GM23338 (cell line): ENCODE measurements at regions not wholly inside any gene's neighbourhood (a gene's known extent, or its start where the extent isn't known, plus 50 kb on each side); places are given as distances from the start of the nearest gene placed in this dataset.

Experiments
- CREB1 ChIP-seq: fragments of 250-450 bp; sonication (Bioruptor Pico); IDR thresholded peaks from 2 replicates; pipeline ENCODE4 v1.5.0; 2020; ENCODE audit warnings: low read depth, mild to moderate bottlenecking, moderate library complexity
- CTCF ChIP-seq, 2 experiments: fragments of 200-600 bp in 1 of 2; sonication (generic) in 1 of 2; conservative IDR thresholded peaks; 2 replicates each; pipeline versions ENCODE4 v1.5.1 to v1.6.1; 2016 to 2017; ENCODE audit warnings: antibody characterized with exemption in 2 of 2, low read depth in 2 of 2, mild to moderate bottlenecking in 2 of 2, moderate library complexity in 1 of 2
- ETS1 ChIP-seq: IDR thresholded peaks from 2 replicates; pipeline ENCODE4 v1.6.1; 2016; ENCODE audit warnings: antibody characterized with exemption
- EZH2 ChIP-seq: fragments of 200-600 bp; sonication (generic); IDR thresholded peaks from one replicate; pipeline ENCODE4 v1.8.0; 2017; ENCODE audit warnings: antibody characterized with exemption, mild to moderate bottlenecking, low read depth; ENCODE audit not compliant: unreplicated experiment
- EZH2phosphoT487 ChIP-seq: fragments of 200-600 bp; sonication (generic); IDR thresholded peaks from one replicate; pipeline ENCODE4 v1.8.1; 2018; ENCODE audit warnings: antibody characterized with exemption; ENCODE audit not compliant: unreplicated experiment
- JUNB ChIP-seq: IDR thresholded peaks from one replicate; pipeline ENCODE4 v1.6.1; 2016; ENCODE audit warnings: antibody characterized with exemption; ENCODE audit not compliant: unreplicated experiment
- NANOG ChIP-seq: IDR thresholded peaks from 2 replicates; pipeline ENCODE4 v1.6.1; 2016; ENCODE audit warnings: antibody characterized with exemption, borderline replicate concordance
- POLR2AphosphoS5 ChIP-seq: IDR thresholded peaks from 2 replicates; pipeline ENCODE4 v1.6.1; 2016; ENCODE audit warnings: antibody characterized with exemption, low read depth
- REST ChIP-seq: IDR thresholded peaks from one replicate; pipeline ENCODE4 v1.6.1; 2018; ENCODE audit warnings: antibody characterized with exemption; ENCODE audit not compliant: unreplicated experiment
- STAT1 ChIP-seq: IDR thresholded peaks from one replicate; pipeline ENCODE4 v1.6.1; 2016; ENCODE audit warnings: antibody characterized with exemption; ENCODE audit not compliant: unreplicated experiment
- ZNF114 ChIP-seq: fragments of 250-450 bp; sonication (Bioruptor Pico); IDR thresholded peaks from 2 replicates; pipeline ENCODE4 v1.5.0; 2020; ENCODE audit warnings: mild to moderate bottlenecking, moderate library complexity
- ZNF462 ChIP-seq: fragments of 250-450 bp; sonication (Bioruptor Pico); IDR thresholded peaks from 2 replicates; pipeline ENCODE4 v1.5.0; 2020; ENCODE audit warnings: mild to moderate bottlenecking, moderate library complexity

- TF ChIP-seq CTCF (conservative IDR thresholded peaks at IDR 0.05; ENCODE audit: low read depth in 2 of 2) (no peak), EZH2 (no peak), EZH2phosphoT487 (no peak), REST (no peak), CREB1 (no peak), POLR2AphosphoS5 (no peak), JUNB (no peak), NANOG (no peak), ZNF114 (no peak), STAT1 (no peak), ETS1 (no peak), ZNF462 (CRISPR knock-in tag) (no peak)
Measured at GRCh38 chr5:67358186-67358585, 161.6 kb upstream of the CD180 start.
